NCI-H446 (cell line): ENCODE measurements at regions not wholly inside any gene's neighbourhood (a gene's known extent, or its start where the extent isn't known, plus 50 kb on each side); places are given as distances from the start of the nearest gene placed in this dataset.
"Not testable (repeated sequence)": the region's sequence is repeated elsewhere in the genome, so short reads cannot be mapped to it uniquely, and the experiment has no call there.

Experiments
- DNase-seq, 2 experiments: peaks; one replicate each; lab custom pipeline; 2025; lab: John Stamatoyannopoulos, UW

- no peak for DNase-seq
Measured at GRCh38 chr13:39803156-39803555, 147.7 kb downstream of the COG6 start.

- DNase-seq, result no peak
Measured at GRCh38 chr13:39803851-39804250, 148.4 kb downstream of the COG6 start.

- no peak for DNase-seq
Measured at GRCh38 chr13:39804332-39805210, 149.1 kb downstream of the COG6 start.

- no peak for DNase-seq
Measured at GRCh38 chr13:39809466-39809865, 154.0 kb downstream of the COG6 start.

GRCh38 chr13:39810091-39810877 lies 154.8 kb downstream of the COG6 start:
- no peak for DNase-seq

- DNase-seq, result no peak
Measured at GRCh38 chr13:39811051-39811450, 155.6 kb downstream of the COG6 start.

- DNase-seq, result no peak
Measured at GRCh38 chr13:39811696-39812095, 156.2 kb downstream of the COG6 start.

- peak in 1 of 2 experiments; percentile 6 for DNase-seq
Measured at GRCh38 chr13:39815345-39816111, 160.1 kb downstream of the COG6 start.

- DNase-seq, result no peak
Measured at GRCh38 chr13:39816936-39817335, 161.5 kb downstream of the COG6 start.

GRCh38 chr13:39818953-39819352 lies 163.5 kb downstream of the COG6 start:
- DNase-seq, result no peak

GRCh38 chr13:39820606-39821005 lies 165.1 kb downstream of the COG6 start:
- no peak for DNase-seq

GRCh38 chr13:39821977-39822376 lies 166.5 kb downstream of the COG6 start:
- no peak for DNase-seq

- DNase-seq, result no peak
Measured at GRCh38 chr13:39822437-39822836, 167.0 kb downstream of the COG6 start.

- no peak for DNase-seq
Measured at GRCh38 chr13:39823063-39823713, 167.7 kb downstream of the COG6 start.

GRCh38 chr13:39825886-39826285 lies 170.4 kb downstream of the COG6 start:
- no peak for DNase-seq

- DNase-seq, result no peak
Measured at GRCh38 chr13:39835253-39835652, 179.8 kb downstream of the COG6 start.

- no peak for DNase-seq
Measured at GRCh38 chr13:39836038-39836437, 180.6 kb downstream of the COG6 start.

- DNase-seq, result not testable (repeated sequence)
Measured at GRCh38 chr13:39837866-39838265, 182.4 kb downstream of the COG6 start.

- peak in 1 of 2 experiments; percentile 35 for DNase-seq
Measured at GRCh38 chr13:39840201-39840600, 184.7 kb downstream of the COG6 start.

- no peak for DNase-seq
Measured at GRCh38 chr13:39847336-39847735, 191.9 kb downstream of the COG6 start.

GRCh38 chr13:39855236-39855635 lies 199.8 kb downstream of the COG6 start:
- DNase-seq, result peak in 1 of 2 experiments; percentile 40

GRCh38 chr13:39856714-39857113 lies 201.3 kb downstream of the COG6 start:
- no peak for DNase-seq
